GM23248 (cell line): ENCODE measurements at regions not wholly inside any gene's neighbourhood (a gene's known extent, or its start where the extent isn't known, plus 50 kb on each side); places are given as distances from the start of the nearest gene placed in this dataset.

Source experiments
- EZH2 ChIP-seq: fragments of 200-600 bp; sonication (generic); IDR thresholded peaks from 2 replicates; pipeline ENCODE4 v1.6.1; 2018; ENCODE audit warnings: antibody characterized with exemption, mild to moderate bottlenecking; ENCODE audit not compliant: insufficient read depth, poor library complexity, severe bottlenecking
- EZH2phosphoT487 ChIP-seq: fragments of 200-600 bp; sonication (generic); IDR thresholded peaks from 2 replicates; pipeline ENCODE4 v1.6.1; 2018; ENCODE audit warnings: antibody characterized with exemption, moderate library complexity, mild to moderate bottlenecking, low read depth; ENCODE audit not compliant: insufficient read depth

DNA sequence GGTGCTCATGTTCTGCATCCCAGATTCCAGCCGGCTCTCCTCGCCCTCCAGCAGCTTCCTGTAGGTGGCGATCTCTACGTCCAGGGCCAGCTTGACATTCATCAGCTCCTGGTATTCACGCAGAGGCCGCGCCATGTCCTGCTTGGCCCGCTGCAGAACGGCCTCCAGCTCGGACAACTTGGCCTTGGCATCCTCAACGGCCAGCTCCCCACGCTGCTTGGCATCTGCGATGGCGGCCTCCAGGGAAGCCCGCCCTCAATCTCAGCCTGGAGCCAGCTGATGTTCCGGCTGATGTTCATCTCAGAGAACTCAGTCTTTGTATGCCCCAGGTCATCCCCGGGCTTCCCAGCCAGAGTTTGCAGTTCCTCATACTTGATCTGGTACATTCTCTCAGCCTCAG is 431.8 kb upstream of the DIPK2B start:
- TF ChIP-seq EZH2 = no peak
- TF ChIP-seq EZH2phosphoT487 = no peak
